SK-N-SH treated with all-trans-retinoic acid at 6 μM for 48 hours (cell line): ENCODE measurements at regions not wholly inside any gene's neighbourhood (a gene's known extent, or its start where the extent isn't known, plus 50 kb on each side); places are given as distances from the start of the nearest gene placed in this dataset.
A peak's percentile ranks its signal among the peaks of the same experiment; 100 is the strongest.

Experiments
- ATAC-seq: fragments of 200-7000 bp; cut with Tn5 transposase; 3 replicates; pipeline ENCODE4 v1.9.1; 2020; ENCODE audit warnings: mild to moderate bottlenecking, moderate library complexity
- ARNTL ChIP-seq: fragments of 450-650 bp; formaldehyde crosslinking; IDR thresholded peaks from 2 replicates; pipeline ENCODE4 v1.5.0; 2020; ENCODE audit warnings: low read depth, mild to moderate bottlenecking, moderate library complexity, borderline replicate concordance
- CREB5 ChIP-seq: fragments of 250-450 bp; sonication (Bioruptor Pico); IDR thresholded peaks from 2 replicates; pipeline ENCODE4 v1.5.1; 2020; ENCODE audit warnings: low read depth, mild to moderate bottlenecking, moderate library complexity
- CSDC2 ChIP-seq: fragments of 250-450 bp; sonication (Bioruptor Pico); IDR thresholded peaks from 2 replicates; pipeline ENCODE4 v1.5.0; 2020; ENCODE audit warnings: mild to moderate bottlenecking, moderate library complexity
- CSRNP3 ChIP-seq: fragments of 250-450 bp; sonication (Bioruptor Pico); IDR thresholded peaks from 2 replicates; pipeline ENCODE4 v1.5.1; 2021; ENCODE audit warnings: mild to moderate bottlenecking, moderate library complexity
- ESRRG ChIP-seq: fragments of 250-450 bp; sonication (Bioruptor Pico); IDR thresholded peaks from 2 replicates; pipeline ENCODE4 v1.6.1; 2021; ENCODE audit warnings: mild to moderate bottlenecking
- GLIS3 ChIP-seq: fragments of 250-450 bp; sonication (Bioruptor Pico); IDR thresholded peaks from 2 replicates; pipeline ENCODE4 v1.5.0; 2020; ENCODE audit warnings: mild to moderate bottlenecking, moderate library complexity
- ISL1 ChIP-seq: fragments of 250-450 bp; sonication (Bioruptor Pico); IDR thresholded peaks from 2 replicates; pipeline ENCODE4 v2.1.2; 2022; ENCODE audit warnings: mild to moderate bottlenecking, moderate library complexity
- OSR1 ChIP-seq: fragments of 250-450 bp; sonication (Bioruptor Pico); IDR thresholded peaks from 2 replicates; pipeline ENCODE4 v1.8.0; 2022; ENCODE audit warnings: moderate library complexity, mild to moderate bottlenecking, inconsistent platforms
- PATZ1 ChIP-seq: fragments of 250-450 bp; sonication (Bioruptor Pico); IDR thresholded peaks from 2 replicates; pipeline ENCODE4 v1.8.0; 2020; ENCODE audit warnings: mild to moderate bottlenecking, moderate library complexity, borderline replicate concordance
- PPARA ChIP-seq: fragments of 250-450 bp; sonication (Bioruptor Pico); IDR thresholded peaks from 2 replicates; pipeline ENCODE4 v1.5.0; 2020; ENCODE audit warnings: mild to moderate bottlenecking, borderline replicate concordance
- RARB ChIP-seq: fragments of 250-450 bp; sonication (Bioruptor Pico); IDR thresholded peaks from 2 replicates; pipeline ENCODE4 v1.8.0; 2021; ENCODE audit warnings: mild to moderate bottlenecking, moderate library complexity
- SNAI2 ChIP-seq: fragments of 250-450 bp; sonication (Bioruptor Pico); IDR thresholded peaks from 2 replicates; pipeline ENCODE4 v1.5.0; 2020; ENCODE audit warnings: mild to moderate bottlenecking, moderate library complexity
- TCF4 ChIP-seq: fragments of 250-450 bp; sonication (Bioruptor Pico); IDR thresholded peaks from 2 replicates; pipeline ENCODE4 v1.8.0; 2021; ENCODE audit warnings: mild to moderate bottlenecking, moderate library complexity, borderline replicate concordance
- TOX ChIP-seq: fragments of 250-450 bp; sonication (Bioruptor Pico); IDR thresholded peaks from 2 replicates; pipeline ENCODE4 v1.8.0; 2021; ENCODE audit warnings: mild to moderate bottlenecking, moderate library complexity, borderline replicate concordance
- TSHZ2 ChIP-seq: fragments of 250-450 bp; sonication (Bioruptor Pico); IDR thresholded peaks from 2 replicates; pipeline ENCODE4 v1.5.0; 2020; ENCODE audit warnings: mild to moderate bottlenecking, moderate library complexity
- ZC3H10 ChIP-seq: fragments of 250-450 bp; sonication (Bioruptor Pico); IDR thresholded peaks from 2 replicates; pipeline ENCODE4 v1.5.1; 2021; ENCODE audit warnings: mild to moderate bottlenecking, moderate library complexity
- ZFP3 ChIP-seq: fragments of 250-450 bp; sonication (Bioruptor Pico); IDR thresholded peaks from 2 replicates; pipeline ENCODE4 v1.5.0; 2020; ENCODE audit warnings: mild to moderate bottlenecking, moderate library complexity
- ZFP30 ChIP-seq: fragments of 450-650 bp; formaldehyde crosslinking; IDR thresholded peaks from 2 replicates; pipeline ENCODE4 v1.5.0; 2022; ENCODE audit warnings: mild to moderate bottlenecking, moderate library complexity
- ZNF565 ChIP-seq: fragments of 450-650 bp; formaldehyde crosslinking; conservative IDR thresholded peaks from 2 replicates; pipeline ENCODE4 v1.5.0; 2020; ENCODE audit warnings: low read depth, mild to moderate bottlenecking, moderate library complexity
- ZNF70 ChIP-seq: fragments of 450-650 bp; formaldehyde crosslinking; IDR thresholded peaks from 2 replicates; pipeline ENCODE4 v1.5.0; 2020; ENCODE audit warnings: mild to moderate bottlenecking, moderate library complexity

GRCh38 chr2:204486805-204487204 lies 58.5 kb upstream of the PARD3B start (continued):
- no peak for TF ChIP-seq ZC3H10
- no peak for TF ChIP-seq OSR1 (CRISPR knock-in tag)
- TF ChIP-seq SNAI2, result no peak
- TF ChIP-seq CREB5 (CRISPR knock-in tag), result no peak
- TF ChIP-seq ESRRG (CRISPR knock-in tag), result no peak
- TF ChIP-seq TOX (CRISPR knock-in tag), result no peak
- TF ChIP-seq ISL1 (CRISPR knock-in tag), result no peak
- TF ChIP-seq, all 23 proteins: peak for 0

- no peak for ATAC-seq
- TF ChIP-seq PATZ1 (CRISPR knock-in tag), result no peak
- TF ChIP-seq TCF4, result no peak
- TF ChIP-seq PPARA (CRISPR knock-in tag), result no peak
- no peak for TF ChIP-seq ZC3H10
- TF ChIP-seq GLIS3 (CRISPR knock-in tag), result no peak
- no peak for TF ChIP-seq CSDC2
- no peak for TF ChIP-seq ISL1 (CRISPR knock-in tag)
- no peak for TF ChIP-seq ESRRG (CRISPR knock-in tag)
- no peak for TF ChIP-seq TSHZ2 (CRISPR knock-in tag)
- TF ChIP-seq ZNF70 (CRISPR knock-in tag), result no peak
- TF ChIP-seq, all 23 proteins: peak for 0
Measured at GRCh38 chr2:204487447-204488229, 57.6 kb upstream of the PARD3B start.

- peak; percentile 61; the same call in 1 of the 2 replicates for TF ChIP-seq CREB5 (CRISPR knock-in tag)
- no peak for TF ChIP-seq ZFP30
- TF ChIP-seq ARNTL (CRISPR knock-in tag), result no peak
- TF ChIP-seq ISL1 (CRISPR knock-in tag), result peak; percentile 93
- ATAC-seq, result peak; percentile 70
Measured at GRCh38 chr2:204491528-204491927, 53.7 kb upstream of the PARD3B start.

- TF ChIP-seq TCF4 (no peak), ZFP30 (no peak), CREB5 (CRISPR knock-in tag) (no peak), RARB (CRISPR knock-in tag) (no peak), ARNTL (CRISPR knock-in tag) (no peak)
- no peak for ATAC-seq
Measured at GRCh38 chr2:204492417-204492816, 52.9 kb upstream of the PARD3B start.

- no peak for ATAC-seq
- no peak for TF ChIP-seq CSRNP3 (CRISPR knock-in tag)
- TF ChIP-seq PPARA (CRISPR knock-in tag), result no peak
- no peak for TF ChIP-seq ZNF565 (CRISPR knock-in tag)
- no peak for TF ChIP-seq ESRRG (CRISPR knock-in tag)
- no peak for TF ChIP-seq ZFP3 (CRISPR knock-in tag)
- no peak for TF ChIP-seq OSR1 (CRISPR knock-in tag)
- no peak for TF ChIP-seq TSHZ2 (CRISPR knock-in tag)
Measured at GRCh38 chr2:204494681-204495080, 50.6 kb upstream of the PARD3B start.
